GM18873 (cell line): ENCODE measurements at regions not wholly inside any gene's neighbourhood (a gene's known extent, or its start where the extent isn't known, plus 50 kb on each side); places are given as distances from the start of the nearest gene placed in this dataset.

Experiments
- ATAC-seq: cut with Tn5 transposase; IDR thresholded peaks from one replicate; pipeline ENCODE4 v1.9.1; 2021; ENCODE audit warnings: mild to moderate bottlenecking, moderate library complexity, moderate number of reproducible peaks; ENCODE audit not compliant: unreplicated experiment, low FRiP score

- ATAC-seq, result no peak
Measured at GRCh38 chr6:22451962-22452361, 117.4 kb upstream of the HDGFL1 start.

GRCh38 chr6:22455378-22455777 lies 114.0 kb upstream of the HDGFL1 start:
- ATAC-seq, result no peak

- ATAC-seq, result no peak
Measured at GRCh38 chr6:22457996-22458395, 111.4 kb upstream of the HDGFL1 start.

GRCh38 chr6:22466665-22467245 lies 102.6 kb upstream of the HDGFL1 start:
- no peak for ATAC-seq

GRCh38 chr6:22467645-22468044 lies 101.7 kb upstream of the HDGFL1 start:
- ATAC-seq, result no peak

- no peak for ATAC-seq
Measured at GRCh38 chr6:22468256-22468965, 101.0 kb upstream of the HDGFL1 start.

GRCh38 chr6:22470454-22471131 lies 98.8 kb upstream of the HDGFL1 start:
- no peak for ATAC-seq

GRCh38 chr6:22471132-22471690 lies 98.2 kb upstream of the HDGFL1 start:
- ATAC-seq, result no peak

- ATAC-seq, result no peak
Measured at GRCh38 chr6:22471746-22472145, 97.6 kb upstream of the HDGFL1 start.

- no peak for ATAC-seq
Measured at GRCh38 chr6:22473991-22474682, 95.2 kb upstream of the HDGFL1 start.

- ATAC-seq, result no peak
Measured at GRCh38 chr6:22476811-22477390, 92.5 kb upstream of the HDGFL1 start.

GRCh38 chr6:22497276-22497675 lies 72.1 kb upstream of the HDGFL1 start:
- ATAC-seq, result no peak

GRCh38 chr6:22499815-22500214 lies 69.6 kb upstream of the HDGFL1 start:
- no peak for ATAC-seq

GRCh38 chr6:22506496-22506895 lies 62.9 kb upstream of the HDGFL1 start:
- no peak for ATAC-seq

- no peak for ATAC-seq
Measured at GRCh38 chr6:22512686-22513427, 56.5 kb upstream of the HDGFL1 start.

GRCh38 chr6:22513667-22514066 lies 55.7 kb upstream of the HDGFL1 start:
- ATAC-seq, result no peak

- no peak for ATAC-seq
Measured at GRCh38 chr6:22519237-22519636, 50.1 kb upstream of the HDGFL1 start.
